GM18507 (cell line): ENCODE measurements at regions not wholly inside any gene's neighbourhood (a gene's known extent, or its start where the extent isn't known, plus 50 kb on each side); places are given as distances from the start of the nearest gene placed in this dataset.

Experiments used
- DNase-seq: peaks from one replicate; pipeline ENCODE4 v3.0.0; 2011; ENCODE audit warnings: low read depth; ENCODE audit not compliant: insufficient read length; ENCODE audit errors: extremely low spot score
- FAIRE-seq: peaks from 2 replicates; lab custom pipeline; 2011; peaks lifted over from hg19 to GRCh38; lab: Jason Lieb, UNC

GRCh38 chr20:33940666-33941065 lies 53.0 kb upstream of the RALY start:
- DNase-seq, result no peak
- FAIRE-seq, result no peak
